Spleen (tissue), 11 donors: ENCODE measurements at regions not wholly inside any gene's neighbourhood (a gene's known extent, or its start where the extent isn't known, plus 50 kb on each side); places are given as distances from the start of the nearest gene placed in this dataset.

ENCODE experiments used
- DNase-seq: peaks from one replicate; pipeline ENCODE4 v3.0.0-alpha.2; 2020
- H3K27ac ChIP-seq, 8 donors: fragments of 200-600 bp; sonication (generic) in 7 of 8; 1 replicate in 4 of 8; 2 replicates in 4 of 8; pipeline versions ENCODE4 v1.5.0 to v1.8.0; 2016 to 2021; ENCODE audit warnings: inconsistent platforms in 4 of 8, mild to moderate bottlenecking in 4 of 8, moderate library complexity in 1 of 8
- H3K27me3 ChIP-seq, 7 donors: fragments of 200-600 bp; sonication (generic) in 6 of 7; replicated peaks in 1 of 7; 1 replicate in 4 of 7; 2 replicates in 3 of 7; pipeline versions ENCODE4 v1.5.0 to v1.8.0; 2016 to 2021; ENCODE audit warnings: inconsistent platforms in 3 of 7, mild to moderate bottlenecking in 1 of 7
- H3K36me3 ChIP-seq, 6 donors: fragments of 200-600 bp; sonication (generic) in 5 of 6; 1 replicate in 4 of 6; 2 replicates in 2 of 6; pipeline versions ENCODE4 v1.5.0 to v1.8.0; 2016 to 2021; ENCODE audit warnings: inconsistent platforms in 2 of 6
- H3K4me1 ChIP-seq, 6 donors: fragments of 200-600 bp; sonication (generic) in 5 of 6; 1 replicate in 3 of 6; 2 replicates in 3 of 6; pipeline versions ENCODE4 v1.5.0 to v1.8.0; 2016 to 2021; ENCODE audit warnings: inconsistent platforms in 3 of 6
- H3K4me3 ChIP-seq, 8 donors: fragments of 200-600 bp; sonication (generic) in 7 of 8; 1 replicate in 4 of 8; 2 replicates in 4 of 8; pipeline versions ENCODE4 v1.5.0 to v1.8.0; 2016 to 2021; ENCODE audit warnings: inconsistent platforms in 4 of 8, mild to moderate bottlenecking in 4 of 8, moderate library complexity in 2 of 8
- H3K9me3 ChIP-seq, 8 donors: fragments of 200-600 bp; sonication (generic) in 7 of 8; 1 replicate in 4 of 8; 2 replicates in 4 of 8; pipeline versions ENCODE4 v1.5.0 to v1.8.0; 2016 to 2021; ENCODE audit warnings: inconsistent platforms in 4 of 8
- POLR2A ChIP-seq, 3 donors: fragments of 450-650 bp; IDR thresholded peaks; one replicate each; pipeline ENCODE4 v1.5.1; 2017; ENCODE audit warnings: antibody characterized with exemption in 3 of 3, mild to moderate bottlenecking in 1 of 3
- POLR2AphosphoS5 ChIP-seq, 3 donors: sonication (generic); formaldehyde crosslinking; IDR thresholded peaks; one replicate each; pipeline ENCODE4 v1.5.1; 2017; ENCODE audit warnings: antibody characterized with exemption in 3 of 3
- WGBS, 5 donors: extraction: QIAGEN DNeasy Blood & Tissue Kit in 3 of 5; methylation state at CpG; one replicate each; pipeline versions ENCODE4 v1.1.5 to v1.1.7; 2013 to 2018; 5-methylcytosine and 5-hydroxymethylcytosine counted together
- intact Hi-C: fragments of 100-400 bp; cut with DNase I; formaldehyde crosslinking; loops from one replicate; pipeline ENCODE4 v1.15.0; 2023; ENCODE audit warnings: low total_unique reads
- TF ChIP-seq, protein P1 (sequence below), 11 experiments: fragments of 200-600 bp in 7 of 11; fragments of 450-650 bp in 4 of 11; sonication (generic) in 4 of 11; IDR thresholded peaks in 8 of 11; conservative IDR thresholded peaks in 3 of 11; 1 replicate in 7 of 11; 2 replicates in 4 of 11; pipeline versions ENCODE4 v1.4.0 to v1.8.0; 2016 to 2021; ENCODE audit warnings: antibody characterized with exemption in 11 of 11, inconsistent platforms in 4 of 11, mild to moderate bottlenecking in 1 of 11
- donor health status: healthy with polysubstance abuse.
- donor health status: DM: no; HTN: no; CAD: no; lungs with moderate emphysema.
- donor health status: DM: no; HTN: no; CAD: no.
- donor health status: Bipolar disorder and iron deficiency.
- donor health status: healthy.
- donor health status: DM: no; HTN: no; CAD: no.
- donor health status: DM: yes; HTN: yes; CAD: no.

DNA sequence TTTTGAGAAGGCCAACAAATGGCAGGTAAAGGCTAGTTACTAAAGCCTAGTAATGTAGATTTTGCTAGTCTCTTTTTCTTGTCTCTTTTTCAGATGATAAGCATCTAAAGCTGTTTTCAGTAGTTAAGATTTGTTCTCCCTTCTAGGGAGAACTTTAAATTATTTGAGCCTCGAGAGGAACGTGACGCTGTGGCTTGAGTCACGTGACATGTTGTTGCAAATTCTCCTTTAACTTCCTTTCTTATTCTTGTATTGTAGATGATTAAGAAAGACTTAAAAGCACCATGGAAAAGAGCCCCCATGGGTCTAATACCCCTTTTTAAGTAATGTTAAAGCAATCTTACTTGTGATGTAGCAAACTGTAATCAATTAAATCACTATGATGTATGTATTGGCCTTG, 2698.7 kb downstream of the PCDH9 start:
- WGBS, 5 donors: 40 to 69% (median 61%) methylated on average over 4 of the region's 4 CpGs

GRCh38 chr13:64529874-64530485, 2700.2 kb downstream of the PCDH9 start:
- WGBS, 5 donors: 68 to 78% (median 74%) methylated on average over 2 of the region's 2 CpGs
- Histone ChIP-seq H3K36me3 (no peaks in the 10 kb centered on the region), H3K9me3 (no peaks in the 10 kb centered on the region), H3K4me3 (no peak overlapping the region), H3K4me1 (no peaks in the 10 kb centered on the region), H3K27me3 (no peaks in the 10 kb centered on the region), H3K27ac (no peak overlapping the region)
- intact Hi-C loops: no loop called here
- DNase-seq: no peak
- TF ChIP-seq POLR2AphosphoS5 (IDR thresholded peaks at IDR 0.05) (no peak), POLR2A (IDR thresholded peaks at IDR 0.05) (no peak)
- TF ChIP-seq, protein P1, sequence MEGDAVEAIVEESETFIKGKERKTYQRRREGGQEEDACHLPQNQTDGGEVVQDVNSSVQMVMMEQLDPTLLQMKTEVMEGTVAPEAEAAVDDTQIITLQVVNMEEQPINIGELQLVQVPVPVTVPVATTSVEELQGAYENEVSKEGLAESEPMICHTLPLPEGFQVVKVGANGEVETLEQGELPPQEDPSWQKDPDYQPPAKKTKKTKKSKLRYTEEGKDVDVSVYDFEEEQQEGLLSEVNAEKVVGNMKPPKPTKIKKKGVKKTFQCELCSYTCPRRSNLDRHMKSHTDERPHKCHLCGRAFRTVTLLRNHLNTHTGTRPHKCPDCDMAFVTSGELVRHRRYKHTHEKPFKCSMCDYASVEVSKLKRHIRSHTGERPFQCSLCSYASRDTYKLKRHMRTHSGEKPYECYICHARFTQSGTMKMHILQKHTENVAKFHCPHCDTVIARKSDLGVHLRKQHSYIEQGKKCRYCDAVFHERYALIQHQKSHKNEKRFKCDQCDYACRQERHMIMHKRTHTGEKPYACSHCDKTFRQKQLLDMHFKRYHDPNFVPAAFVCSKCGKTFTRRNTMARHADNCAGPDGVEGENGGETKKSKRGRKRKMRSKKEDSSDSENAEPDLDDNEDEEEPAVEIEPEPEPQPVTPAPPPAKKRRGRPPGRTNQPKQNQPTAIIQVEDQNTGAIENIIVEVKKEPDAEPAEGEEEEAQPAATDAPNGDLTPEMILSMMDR (IDR thresholded peaks at IDR 0.05 in 8 of 11, conservative IDR thresholded peaks at IDR 0.05 in 3 of 11): peak in 5 of 11 experiments; percentile 42 to 53 (median 50)

More for the DNA sequence above, 2698.7 kb downstream of the PCDH9 start:
- intact Hi-C loops: no loop called here
- DNase-seq: no peak
- no peak for TF ChIP-seq POLR2AphosphoS5 (IDR thresholded peaks at IDR 0.05)
- TF ChIP-seq POLR2A (IDR thresholded peaks at IDR 0.05): no peak
- TF ChIP-seq, protein P1 (IDR thresholded peaks at IDR 0.05 in 8 of 11, conservative IDR thresholded peaks at IDR 0.05 in 3 of 11): no peak
- H3K4me3 ChIP-seq: no peak overlapping the region
- no peak overlapping the region for H3K27ac ChIP-seq
- H3K36me3 ChIP-seq: no peaks in the 10 kb centered on the region
- H3K9me3 ChIP-seq: no peaks in the 10 kb centered on the region
- no peaks in the 10 kb centered on the region for H3K4me1 ChIP-seq
- H3K27me3 ChIP-seq: no peaks in the 10 kb centered on the region

- H3K36me3 ChIP-seq: no peaks in the 10 kb centered on the region
- H3K27me3 ChIP-seq: no peaks in the 10 kb centered on the region
- no peak for DNase-seq
- intact Hi-C loops: no loop called here
- no peak overlapping the region for H3K27ac ChIP-seq
- no peaks in the 10 kb centered on the region for H3K9me3 ChIP-seq
- no peak for TF ChIP-seq POLR2A (IDR thresholded peaks at IDR 0.05)
- TF ChIP-seq, protein P1 (IDR thresholded peaks at IDR 0.05 in 8 of 11, conservative IDR thresholded peaks at IDR 0.05 in 3 of 11): no peak
- no peaks in the 10 kb centered on the region for H3K4me1 ChIP-seq
- WGBS, 5 donors: 46 to 84% (median 64%) methylated on average over 1 of the region's 1 CpG
- H3K4me3 ChIP-seq: no peak overlapping the region
These were observed 2701.3 kb downstream of the PCDH9 start for GRCh38 chr13:64528838-64529237.

- intact Hi-C loops: no loop called here
- 80 to 97% (median 91%) methylated on average over 2 of the region's 2 CpGs for WGBS, 5 donors
- TF ChIP-seq, protein P1 (IDR thresholded peaks at IDR 0.05 in 8 of 11, conservative IDR thresholded peaks at IDR 0.05 in 3 of 11): no peak
- TF ChIP-seq POLR2AphosphoS5 (IDR thresholded peaks at IDR 0.05) (no peak), POLR2A (IDR thresholded peaks at IDR 0.05) (no peak)
- Histone ChIP-seq H3K4me3 (no peak overlapping the region), H3K4me1 (no peaks in the 10 kb centered on the region), H3K9me3 (peaks cover 0 to 1% (median 0%) of the 10 kb centered on the region in 8 donors), H3K27ac (no peak overlapping the region), H3K36me3 (no peaks in the 10 kb centered on the region), H3K27me3 (no peaks in the 10 kb centered on the region)
- DNase-seq: no peak
These were observed 2702.6 kb downstream of the PCDH9 start for GRCh38 chr13:64527561-64527960.
